NCI-H69 (cell line): ENCODE measurements at regions not wholly inside any gene's neighbourhood (a gene's known extent, or its start where the extent isn't known, plus 50 kb on each side); places are given as distances from the start of the nearest gene placed in this dataset.
"Not testable (repeated sequence)": the region's sequence is repeated elsewhere in the genome, so short reads cannot be mapped to it uniquely, and the experiment has no call there.

Experiments
- DNase-seq: peaks from one replicate; lab custom pipeline; 2025; lab: John Stamatoyannopoulos, UW

DNA sequence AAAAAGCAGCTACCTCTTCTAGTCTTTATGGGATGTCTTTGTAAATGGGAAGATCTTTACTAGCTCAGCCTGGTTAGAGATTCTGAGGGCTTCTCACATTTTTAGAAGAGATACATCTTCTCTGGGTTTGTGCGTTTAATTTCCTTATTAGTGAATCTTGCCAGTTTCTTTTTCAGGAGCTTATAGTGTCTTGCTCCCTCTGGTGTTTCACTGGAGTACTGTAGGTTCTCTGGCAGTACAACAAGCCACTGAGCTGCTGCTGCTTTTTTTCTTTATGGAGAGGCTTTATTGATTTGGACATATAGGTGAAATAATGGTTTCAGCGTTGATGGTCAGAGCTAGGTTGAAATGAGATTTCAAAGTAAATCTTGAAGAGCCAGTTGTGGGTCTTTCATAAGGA is 82.9 kb downstream of the LAS1L start:
- DNase-seq: peak; percentile 1

- no peak for DNase-seq
These were observed 114.4 kb downstream of the LAS1L start for GRCh38 chrX:65420154-65420553.

DNA sequence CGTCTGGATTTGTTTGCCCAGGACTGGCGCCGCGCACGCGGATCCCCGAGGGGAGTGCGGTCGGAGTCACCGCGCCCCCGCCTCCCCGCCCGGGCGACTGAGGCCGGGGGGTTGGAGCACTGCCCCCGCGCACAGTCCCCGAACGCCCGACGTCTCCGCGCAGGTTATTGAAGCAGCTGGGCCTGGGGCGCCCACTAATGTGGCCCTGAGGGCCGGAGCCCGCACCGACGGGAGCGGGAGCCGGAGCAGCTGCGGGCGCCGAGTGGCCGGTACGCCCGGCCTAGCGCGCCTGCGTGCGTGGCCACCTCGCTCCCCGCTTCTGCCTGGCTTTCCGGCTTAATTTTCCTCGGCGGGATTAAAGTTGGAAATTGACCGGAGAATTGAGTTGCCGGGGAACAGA is 126.9 kb downstream of the LAS1L start:
- DNase-seq: not testable (repeated sequence)

- DNase-seq: no peak
These were observed 127.4 kb downstream of the LAS1L start for GRCh38 chrX:65407157-65407626.

GRCh38 chrX:65406532-65406931 is 128.1 kb downstream of the LAS1L start:
- no peak for DNase-seq

DNA sequence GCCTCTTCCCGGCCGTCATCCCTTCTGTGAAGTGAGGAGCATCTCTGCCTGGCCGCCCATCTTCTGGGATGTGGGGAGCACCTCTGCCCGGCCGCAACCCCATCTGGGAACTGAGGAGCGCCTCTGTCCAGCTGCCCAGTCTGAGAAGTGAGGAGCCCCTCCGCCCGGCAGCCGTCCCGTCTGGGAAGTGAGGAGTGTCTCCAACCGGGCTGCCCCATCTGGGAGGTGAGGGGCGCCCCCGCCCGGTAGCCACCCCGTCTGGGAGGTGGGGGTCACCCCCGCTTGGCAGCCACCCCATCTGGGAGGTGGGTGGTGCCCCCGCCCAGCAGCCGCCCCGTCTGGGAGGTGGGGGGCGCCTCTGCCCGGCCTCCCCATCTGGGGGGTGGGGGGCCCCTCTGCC is 142.3 kb downstream of the LAS1L start:
- no peak for DNase-seq

- DNase-seq: not testable (repeated sequence)
These were observed 145.5 kb downstream of the LAS1L start for GRCh38 chrX:65389120-65389519.
